DMS153 (cell line): ENCODE measurements at regions not wholly inside any gene's neighbourhood (a gene's known extent, or its start where the extent isn't known, plus 50 kb on each side); places are given as distances from the start of the nearest gene placed in this dataset.

Source experiments
- DNase-seq: peaks from one replicate; lab custom pipeline; 2025; lab: John Stamatoyannopoulos, UW

GRCh38 chr16:73255031-73255430 lies 207.1 kb upstream of the ZFHX3 start:
- DNase-seq, result peak; percentile 64

GRCh38 chr16:73253922-73254480 lies 206.1 kb upstream of the ZFHX3 start:
- DNase-seq, result no peak

DNA sequence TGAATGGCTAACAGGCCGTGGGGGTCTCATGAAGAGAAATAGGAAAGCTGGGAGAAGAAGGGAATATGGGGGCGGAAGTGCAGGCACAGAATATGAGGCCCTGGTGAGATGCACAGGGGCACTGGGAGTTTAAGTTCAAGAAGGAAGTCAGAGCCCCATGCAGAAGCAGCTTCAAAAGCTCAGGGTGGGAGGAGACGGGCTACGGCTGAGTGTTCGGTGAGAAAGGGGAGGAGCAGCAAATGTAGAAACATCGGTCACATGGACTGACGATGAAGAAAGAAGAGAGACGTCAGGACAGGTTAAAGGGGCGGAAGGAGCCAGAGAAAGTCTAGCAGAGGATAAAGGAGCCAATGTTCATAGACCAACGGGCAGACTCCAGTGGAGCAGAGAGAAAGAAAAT lies 204.5 kb upstream of the ZFHX3 start:
- DNase-seq, result no peak

DNA sequence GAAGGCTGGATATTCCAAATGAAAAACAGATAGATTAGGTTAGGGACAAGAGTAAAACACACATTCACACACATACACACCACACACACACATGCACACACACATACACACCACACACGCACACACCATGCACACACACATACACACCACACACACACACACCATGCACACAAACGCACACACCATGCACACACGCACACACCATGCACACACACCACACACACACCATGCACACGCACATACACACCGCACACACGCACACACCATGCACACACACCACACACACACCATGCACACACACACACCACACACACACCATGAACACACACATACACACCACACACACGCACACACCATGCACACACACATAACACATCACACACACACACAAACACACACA lies 203.7 kb upstream of the ZFHX3 start:
- DNase-seq, result no peak

GRCh38 chr16:73248316-73248715 lies 200.4 kb upstream of the ZFHX3 start:
- no peak for DNase-seq

- no peak for DNase-seq
These were observed 193.0 kb upstream of the ZFHX3 start for GRCh38 chr16:73240920-73241319.

DNA sequence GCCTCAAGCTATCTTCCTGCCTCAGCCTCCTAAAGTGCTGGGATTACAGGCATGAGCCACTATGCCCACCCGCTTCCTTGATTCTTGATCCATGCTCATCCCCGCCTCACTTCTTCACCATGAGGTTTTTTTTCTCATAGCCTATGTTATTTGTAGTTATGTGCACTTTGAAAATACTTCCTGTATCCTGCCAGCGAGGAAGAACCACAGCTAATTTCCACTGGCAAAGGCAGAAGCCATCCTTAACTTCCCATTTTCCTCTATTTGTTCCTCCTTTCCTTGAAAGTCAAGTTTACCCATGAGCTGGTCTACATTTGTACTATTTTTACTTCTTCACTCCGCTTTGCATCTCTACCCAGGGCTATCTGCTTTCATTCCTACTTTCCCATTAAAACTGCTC lies 189.7 kb upstream of the ZFHX3 start:
- no peak for DNase-seq

DNA sequence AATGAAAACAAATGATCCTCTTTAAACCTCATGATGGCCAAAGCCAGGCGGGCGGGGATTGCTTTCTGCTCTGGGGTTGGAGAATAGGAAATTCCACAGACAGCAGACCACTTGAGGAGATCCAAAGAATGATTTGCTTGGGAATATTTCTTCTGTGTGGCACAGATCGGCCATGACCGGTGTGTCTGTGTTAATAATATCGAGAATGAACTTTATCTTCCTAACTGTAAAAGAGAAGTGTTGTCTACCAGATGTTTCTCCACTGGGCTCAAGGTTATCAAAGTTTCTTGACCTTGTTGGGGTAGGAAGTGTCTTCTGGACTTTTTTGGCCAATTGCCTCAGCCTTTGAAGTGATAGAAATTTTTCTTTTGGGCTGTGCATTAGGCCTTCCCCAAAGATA lies 186.6 kb upstream of the ZFHX3 start:
- no peak for DNase-seq

- DNase-seq, result no peak
These were observed 186.0 kb upstream of the ZFHX3 start for GRCh38 chr16:73233846-73234424.

DNA sequence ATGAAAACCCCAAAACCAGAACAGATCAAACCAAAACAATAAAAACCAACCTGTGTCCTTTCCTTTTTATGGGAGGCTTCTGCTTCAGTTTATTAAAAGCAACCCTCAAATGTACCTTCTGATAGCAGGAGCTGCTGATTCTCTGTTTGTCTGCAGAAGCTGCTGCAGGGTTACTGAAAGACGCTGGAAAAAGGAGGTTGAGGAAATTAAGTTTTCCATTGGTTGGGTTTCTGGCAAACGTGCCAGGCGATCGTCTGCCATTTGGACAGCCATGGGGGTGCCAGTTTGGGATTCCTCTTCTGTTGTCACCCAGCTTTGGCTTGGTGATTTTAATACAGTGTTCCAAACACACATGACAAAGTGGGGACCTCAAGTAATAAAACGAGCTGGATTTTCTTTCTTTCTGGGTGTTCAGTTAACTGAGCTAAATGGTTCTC lies 185.4 kb upstream of the ZFHX3 start:
- no peak for DNase-seq

DNA sequence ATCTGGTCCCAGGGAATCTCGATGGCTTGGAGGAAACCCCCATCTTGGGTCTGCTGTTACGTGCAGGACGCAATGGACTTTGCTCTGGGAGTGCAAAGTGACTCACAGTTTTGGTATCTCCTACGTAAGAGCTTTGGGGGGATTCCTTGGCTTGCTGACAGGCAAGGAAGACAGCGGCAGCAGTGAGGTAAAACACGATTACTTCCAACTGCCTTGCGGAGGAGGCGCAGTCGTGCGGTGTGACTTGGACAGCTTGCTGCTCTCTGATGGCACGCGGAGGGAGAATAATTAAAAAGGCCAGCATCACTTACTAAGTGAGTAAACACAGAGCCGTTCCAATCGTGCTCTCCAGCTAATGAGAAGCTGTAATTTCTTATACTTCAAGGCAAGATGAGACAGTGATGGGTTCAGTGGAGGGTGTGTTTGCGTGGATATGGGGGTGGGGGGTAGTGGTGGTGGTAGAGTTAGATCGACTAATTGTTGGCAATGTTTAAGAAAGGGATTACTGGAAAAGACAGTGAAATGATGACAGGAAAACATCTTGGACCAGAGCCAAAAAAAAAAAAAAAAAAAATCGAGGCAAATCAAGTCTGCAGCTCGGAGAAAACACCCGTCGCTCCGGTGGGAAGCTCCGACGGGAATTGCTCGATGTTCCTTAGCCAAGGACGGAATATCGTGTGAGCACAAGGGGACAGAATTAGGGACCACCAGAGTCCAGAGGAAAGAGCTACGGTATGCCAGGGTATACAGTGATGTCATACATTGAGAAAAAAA lies 184.8 kb upstream of the ZFHX3 start:
- DNase-seq, result no peak

DNA sequence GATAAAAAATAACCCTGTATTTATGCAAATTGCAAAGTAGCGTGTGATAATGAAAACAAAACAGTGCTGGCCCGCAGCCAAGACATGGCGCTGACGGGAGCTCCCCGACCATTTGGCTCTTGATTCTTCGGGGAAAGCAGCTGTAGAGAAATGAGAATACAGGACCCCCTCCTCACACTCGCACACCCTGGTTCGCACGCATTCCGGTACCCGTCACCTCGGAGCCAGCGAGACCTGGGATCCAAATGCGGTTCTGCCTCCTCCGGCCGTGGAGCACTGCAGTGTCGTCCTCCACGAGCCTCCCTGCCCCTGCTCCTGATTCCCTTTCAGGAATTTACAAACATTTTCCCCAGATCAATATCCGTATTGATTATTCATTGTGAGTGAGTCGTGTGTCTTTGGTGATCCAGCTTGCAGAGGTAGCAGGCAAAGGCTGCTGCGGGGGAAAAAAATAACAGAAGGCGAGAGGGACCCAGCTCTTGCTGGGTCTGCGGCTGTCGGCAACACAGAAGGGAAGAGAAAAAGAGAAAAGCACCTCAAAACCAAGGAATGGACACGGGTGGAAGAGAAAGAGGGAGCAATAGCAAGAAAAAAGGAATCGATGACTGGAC lies 184.1 kb upstream of the ZFHX3 start:
- no peak for DNase-seq

GRCh38 chr16:73231379-73231778 lies 183.5 kb upstream of the ZFHX3 start:
- DNase-seq, result no peak

GRCh38 chr16:73230651-73231050 lies 182.7 kb upstream of the ZFHX3 start:
- no peak for DNase-seq

DNA sequence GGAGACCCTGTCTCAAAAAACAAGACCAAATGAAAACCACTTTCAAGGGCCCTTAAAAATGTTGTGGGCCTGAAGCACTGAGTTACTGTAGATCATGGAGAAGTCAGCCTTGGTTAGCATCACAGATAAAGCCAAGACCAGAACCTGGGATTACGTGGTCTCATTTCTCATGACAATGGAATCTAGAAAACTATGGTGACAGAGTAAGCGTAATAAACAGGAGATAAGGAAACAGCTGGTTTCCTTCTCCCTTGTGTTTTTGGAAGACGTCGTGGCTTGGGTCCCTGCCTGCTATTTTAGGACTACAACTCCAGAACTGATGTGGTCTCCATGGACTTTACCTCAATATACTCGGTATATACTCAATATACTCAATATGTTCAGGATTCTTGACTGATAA lies 180.7 kb upstream of the ZFHX3 start:
- no peak for DNase-seq

DNA sequence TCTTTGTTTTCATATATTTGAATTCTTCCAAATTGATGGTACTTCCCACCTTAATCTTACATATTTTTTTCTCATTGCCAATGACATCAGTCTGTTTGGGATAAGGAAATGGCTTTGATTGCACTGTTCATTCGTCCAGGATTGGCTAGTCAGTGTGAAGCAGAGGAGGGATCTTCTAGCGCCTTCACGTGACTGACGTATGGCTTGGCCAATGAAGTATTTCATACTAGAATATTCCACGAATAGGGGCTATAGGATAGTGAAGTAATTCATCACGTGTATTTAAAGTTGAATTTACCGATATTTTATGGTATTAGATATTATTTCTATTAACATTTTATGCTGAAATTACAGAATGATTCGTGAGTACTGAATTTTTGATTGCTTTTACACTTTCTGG lies 178.7 kb upstream of the ZFHX3 start:
- DNase-seq, result no peak

GRCh38 chr16:73225983-73226382 lies 178.1 kb upstream of the ZFHX3 start:
- no peak for DNase-seq

DNA sequence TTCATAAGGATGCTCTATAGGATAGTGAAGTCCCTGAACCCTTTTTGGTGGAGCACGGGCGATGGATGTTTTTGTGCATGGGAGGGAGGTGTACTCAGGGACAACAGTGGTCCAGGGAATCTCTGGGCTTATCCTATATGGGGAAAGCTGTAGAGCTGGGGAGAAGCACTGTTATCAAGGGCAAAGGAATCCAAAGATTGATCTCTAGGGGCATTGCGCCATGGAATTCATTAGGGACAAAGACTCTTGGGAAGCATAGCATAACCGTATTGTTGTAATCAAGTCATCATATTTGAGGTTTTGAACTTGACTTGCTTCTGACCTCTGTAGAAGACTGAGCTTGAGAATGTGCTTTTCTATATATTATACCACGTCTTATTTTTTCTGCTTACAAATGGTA lies 172.9 kb upstream of the ZFHX3 start:
- DNase-seq, result no peak

- no peak for DNase-seq
These were observed 171.2 kb upstream of the ZFHX3 start for GRCh38 chr16:73219176-73219575.

GRCh38 chr16:73217654-73218053 lies 169.7 kb upstream of the ZFHX3 start:
- peak; percentile 95 for DNase-seq

GRCh38 chr16:73216932-73217331 lies 169.0 kb upstream of the ZFHX3 start:
- peak; percentile 86 for DNase-seq

DNA sequence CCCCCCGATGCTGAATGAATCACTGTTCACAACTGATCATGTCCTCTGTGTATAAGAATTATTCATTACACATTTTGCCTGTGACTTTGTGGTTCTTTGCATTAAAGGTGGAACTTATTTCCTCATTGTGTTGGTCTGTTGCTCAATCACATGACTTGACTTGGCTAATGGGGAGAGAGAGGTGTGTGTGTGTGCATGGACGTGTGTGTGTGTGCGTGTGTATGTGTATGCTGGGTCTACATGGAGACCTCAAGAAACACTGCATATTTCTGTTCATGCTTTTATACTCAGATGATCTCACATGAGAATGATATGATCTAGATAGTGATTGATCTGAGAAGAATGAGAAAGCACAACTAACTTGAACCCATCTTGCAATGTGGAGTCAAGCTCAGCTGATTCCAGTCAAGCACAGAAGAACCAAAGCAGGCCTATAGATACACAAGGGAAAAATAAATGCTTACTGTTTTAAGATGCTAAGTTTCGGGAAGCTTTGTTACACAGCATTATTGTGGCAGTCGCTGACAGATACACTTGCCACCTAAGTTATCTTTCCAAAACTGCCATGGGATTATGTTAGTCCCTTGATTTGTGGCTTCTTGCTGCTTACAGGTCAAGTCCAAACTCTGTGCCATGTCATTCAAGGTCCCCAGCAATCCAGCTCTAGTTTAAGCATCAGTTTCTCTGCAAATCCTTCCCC lies 167.9 kb upstream of the ZFHX3 start:
- no peak for DNase-seq
